ENCODE measurements at regions not wholly inside any gene's neighbourhood (a gene's known extent, or its start where the extent isn't known, plus 50 kb on each side); places are given as distances from the start of the nearest gene placed in this dataset.

GRCh38 chr14:104509673-104510072 is 69.9 kb upstream of the C14orf180 start:
- peaks cover 27% of the 10 kb centered on the region for H3K27me3 Mint-ChIP-seq (ENCODE audit: low read depth, poor library complexity)
- H3K9me3 Mint-ChIP-seq = peaks cover 13% of the 10 kb centered on the region
- no peaks in the 10 kb centered on the region for H3K4me1 Mint-ChIP-seq
- TF ChIP-seq CTCF (IDR thresholded peaks at IDR 0.05) = no peak
- no peak for DNase-seq
- H3K27ac Mint-ChIP-seq = no peak overlapping the region
- no peak overlapping the region for H3K4me3 Mint-ChIP-seq
- H3K36me3 Mint-ChIP-seq (ENCODE audit: low read depth) = no peaks in the 10 kb centered on the region

- H3K27ac Mint-ChIP-seq = no peak overlapping the region
- DNase-seq = no peak
- TF ChIP-seq CTCF (IDR thresholded peaks at IDR 0.05) = no peak
- no peak overlapping the region for H3K4me3 Mint-ChIP-seq
- no peaks in the 10 kb centered on the region for H3K36me3 Mint-ChIP-seq (ENCODE audit: low read depth)
- H3K27me3 Mint-ChIP-seq (ENCODE audit: low read depth, poor library complexity) = peaks cover 29% of the 10 kb centered on the region
- no peaks in the 10 kb centered on the region for H3K4me1 Mint-ChIP-seq
- peaks cover 17% of the 10 kb centered on the region for H3K9me3 Mint-ChIP-seq
Measured at GRCh38 chr14:104510216-104510615, 69.3 kb upstream of the C14orf180 start.

- no peak for TF ChIP-seq CTCF (IDR thresholded peaks at IDR 0.05)
- no peaks in the 10 kb centered on the region for H3K4me1 Mint-ChIP-seq
- peaks cover 17% of the 10 kb centered on the region for H3K9me3 Mint-ChIP-seq
- no peak overlapping the region for H3K27ac Mint-ChIP-seq
- no peak overlapping the region for H3K4me3 Mint-ChIP-seq
- H3K27me3 Mint-ChIP-seq (ENCODE audit: low read depth, poor library complexity) = peaks cover 26% of the 10 kb centered on the region
- no peaks in the 10 kb centered on the region for H3K36me3 Mint-ChIP-seq (ENCODE audit: low read depth)
- DNase-seq = no peak
Measured at GRCh38 chr14:104510794-104511611, 68.6 kb upstream of the C14orf180 start.

GRCh38 chr14:104512061-104512460 is 67.5 kb upstream of the C14orf180 start:
- Mint-ChIP-seq H3K4me1 (no peaks in the 10 kb centered on the region), H3K36me3 (ENCODE audit: low read depth) (no peaks in the 10 kb centered on the region), H3K27me3 (ENCODE audit: low read depth, poor library complexity) (peaks cover 29% of the 10 kb centered on the region), H3K27ac (no peak overlapping the region), H3K4me3 (no peak overlapping the region), H3K9me3 (peaks cover 26% of the 10 kb centered on the region)
- no peak for DNase-seq
- no peak for TF ChIP-seq CTCF (IDR thresholded peaks at IDR 0.05)

- DNase-seq = no peak
- Mint-ChIP-seq H3K9me3 (peaks cover 30% of the 10 kb centered on the region), H3K27me3 (ENCODE audit: low read depth, poor library complexity) (peaks cover 29% of the 10 kb centered on the region), H3K27ac (no peak overlapping the region), H3K4me1 (no peaks in the 10 kb centered on the region), H3K4me3 (no peak overlapping the region), H3K36me3 (ENCODE audit: low read depth) (no peaks in the 10 kb centered on the region)
- TF ChIP-seq CTCF (IDR thresholded peaks at IDR 0.05) = no peak
Measured at GRCh38 chr14:104512771-104513640, 66.6 kb upstream of the C14orf180 start.
